ENCODE measurements at regions not wholly inside any gene's neighbourhood (a gene's known extent, or its start where the extent isn't known, plus 50 kb on each side); places are given as distances from the start of the nearest gene placed in this dataset.

DNA sequence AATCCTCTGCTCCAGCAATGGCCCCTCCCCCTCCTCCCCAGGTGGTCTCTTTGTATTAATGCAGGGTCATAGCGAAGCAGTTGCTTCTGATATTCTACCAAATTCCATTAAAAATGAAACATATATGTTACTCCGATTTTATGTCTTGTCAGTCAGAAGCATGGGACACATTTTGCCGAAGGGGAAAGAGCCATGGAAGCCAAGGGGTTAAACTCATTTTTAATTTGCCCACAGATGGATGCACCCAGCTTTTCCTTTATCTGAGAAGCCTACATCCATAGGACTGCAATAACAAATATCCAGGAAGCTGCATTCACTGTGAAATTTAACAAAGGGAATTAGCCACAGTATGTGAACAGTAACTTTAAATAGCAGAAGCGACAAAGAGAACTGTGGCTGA lies 688.2 kb downstream of the QKI start:
- H3K27ac ChIP-seq, result no peak overlapping the region
- TF ChIP-seq POLR2AphosphoS5 (IDR thresholded peaks at IDR 0.05; ENCODE audit: borderline replicate concordance, low read depth, low read length) (no peak), FOXP2 (optimal IDR thresholded peaks at IDR 0.05; ENCODE audit: control extremely low read depth, extremely low read length, insufficient read depth) (no peak), EZH2 (IDR thresholded peaks at IDR 0.05) (no peak)
- no peaks in the 10 kb centered on the region for H3K9me3 ChIP-seq (ENCODE audit: low read depth, low read length)
- H3K4me3 ChIP-seq, result 0 out of 2 replicates have a peak overlapping the region, but pooled peaks have one; percentile 7
- no peak for DNase-seq (ENCODE audit: low read depth, low spot score)
- H3K36me3 ChIP-seq (ENCODE audit: insufficient read depth, low read length), result no peaks in the 10 kb centered on the region
- H3K9ac ChIP-seq (ENCODE audit: insufficient read length), result no peak overlapping the region

DNA sequence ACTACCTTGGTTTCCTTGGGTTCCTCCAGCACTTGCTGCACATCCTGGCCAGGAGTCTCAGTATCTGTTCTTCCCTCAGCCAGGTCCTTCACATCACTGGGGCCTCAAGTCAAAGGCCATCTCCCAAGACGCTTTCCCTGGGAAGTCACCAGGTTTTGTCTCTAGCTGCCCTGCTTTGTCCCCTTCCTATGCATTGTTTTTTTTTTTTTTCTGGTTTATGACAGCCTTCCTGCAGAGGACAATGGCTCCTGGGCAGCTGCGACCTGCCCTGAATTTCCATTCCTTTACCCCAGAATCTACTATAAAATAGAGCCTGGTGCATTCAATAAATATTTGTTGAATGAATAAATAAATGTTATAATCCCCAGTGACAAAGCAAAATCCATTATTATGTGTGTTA lies 687.3 kb downstream of the QKI start:
- H3K36me3 ChIP-seq (ENCODE audit: insufficient read depth, low read length), result no peaks in the 10 kb centered on the region
- H3K4me3 ChIP-seq, result no peak overlapping the region
- H3K9ac ChIP-seq (ENCODE audit: insufficient read length), result no peak overlapping the region
- TF ChIP-seq EZH2 (IDR thresholded peaks at IDR 0.05) (no peak), POLR2AphosphoS5 (IDR thresholded peaks at IDR 0.05; ENCODE audit: borderline replicate concordance, low read depth, low read length) (no peak), FOXP2 (optimal IDR thresholded peaks at IDR 0.05; ENCODE audit: control extremely low read depth, extremely low read length, insufficient read depth) (no peak)
- no peak for DNase-seq (ENCODE audit: low read depth, low spot score)
- H3K27ac ChIP-seq, result no peak overlapping the region
- H3K9me3 ChIP-seq (ENCODE audit: low read depth, low read length), result no peaks in the 10 kb centered on the region

DNA sequence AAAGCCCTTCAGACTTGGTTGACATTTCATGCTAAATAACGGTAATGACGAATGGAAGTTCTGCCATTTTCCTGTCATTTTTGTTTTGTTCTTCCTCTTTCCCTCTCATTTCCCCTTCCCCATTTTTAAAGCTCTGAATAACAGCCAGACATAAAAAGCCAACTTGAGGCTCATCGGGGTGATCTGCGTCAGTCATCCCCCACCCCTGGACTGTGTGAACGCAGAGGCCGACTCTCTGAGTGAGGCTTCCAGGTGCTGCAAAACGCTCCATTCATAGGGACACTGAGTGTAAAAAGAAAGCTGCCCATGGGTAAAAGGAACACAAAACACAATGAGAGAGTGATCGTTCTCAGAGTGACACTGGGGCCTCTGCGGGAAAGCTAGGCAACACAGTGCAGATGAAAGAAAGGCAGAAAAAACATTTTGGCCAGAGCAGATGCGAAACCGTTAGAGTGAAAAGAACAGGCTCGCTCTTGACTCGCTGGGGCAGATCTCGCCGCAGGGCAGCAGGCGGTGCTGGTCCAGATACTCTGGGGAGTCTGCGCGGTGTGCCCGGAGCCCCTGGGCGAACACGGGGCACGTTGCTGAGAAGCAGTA lies 684.8 kb downstream of the QKI start:
- Histone ChIP-seq H3K9ac (ENCODE audit: insufficient read length) (no peak overlapping the region), H3K9me3 (ENCODE audit: low read depth, low read length) (no peaks in the 10 kb centered on the region), H3K4me3 (no peak overlapping the region), H3K27ac (no peak overlapping the region), H3K36me3 (ENCODE audit: insufficient read depth, low read length) (no peaks in the 10 kb centered on the region)
- TF ChIP-seq FOXP2 (optimal IDR thresholded peaks at IDR 0.05; ENCODE audit: control extremely low read depth, extremely low read length, insufficient read depth), result no peak
- no peak for TF ChIP-seq POLR2AphosphoS5 (IDR thresholded peaks at IDR 0.05; ENCODE audit: borderline replicate concordance, low read depth, low read length)
- TF ChIP-seq EZH2 (IDR thresholded peaks at IDR 0.05), result no peak
- no peak for DNase-seq (ENCODE audit: low read depth, low spot score)

DNA sequence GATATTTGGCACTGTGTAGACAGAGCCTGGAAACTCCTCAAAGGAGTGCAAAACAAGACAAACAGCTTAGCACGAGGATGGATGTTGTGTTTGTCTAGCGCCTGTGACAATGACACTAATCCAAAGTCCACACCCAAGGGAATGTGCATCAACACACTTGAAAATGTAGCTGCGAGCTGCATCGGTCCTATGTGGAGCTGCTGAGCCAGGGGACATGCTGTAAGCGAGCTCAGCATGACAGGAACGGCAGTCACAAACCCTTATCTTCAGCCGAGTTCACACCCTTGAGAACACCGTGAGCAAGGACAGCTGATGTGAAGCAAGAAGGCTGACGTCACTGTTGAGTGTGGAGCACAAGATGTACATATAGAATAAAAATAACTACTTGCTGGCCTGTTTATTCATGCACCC lies 684.3 kb downstream of the QKI start:
- Histone ChIP-seq H3K27ac (no peak overlapping the region), H3K9me3 (ENCODE audit: low read depth, low read length) (no peaks in the 10 kb centered on the region), H3K4me3 (no peak overlapping the region), H3K36me3 (ENCODE audit: insufficient read depth, low read length) (no peaks in the 10 kb centered on the region), H3K9ac (ENCODE audit: insufficient read length) (no peak overlapping the region)
- no peak for DNase-seq (ENCODE audit: low read depth, low spot score)
- no peak for TF ChIP-seq FOXP2 (optimal IDR thresholded peaks at IDR 0.05; ENCODE audit: control extremely low read depth, extremely low read length, insufficient read depth)
- no peak for TF ChIP-seq EZH2 (IDR thresholded peaks at IDR 0.05)
- no peak for TF ChIP-seq POLR2AphosphoS5 (IDR thresholded peaks at IDR 0.05; ENCODE audit: borderline replicate concordance, low read depth, low read length)

DNA sequence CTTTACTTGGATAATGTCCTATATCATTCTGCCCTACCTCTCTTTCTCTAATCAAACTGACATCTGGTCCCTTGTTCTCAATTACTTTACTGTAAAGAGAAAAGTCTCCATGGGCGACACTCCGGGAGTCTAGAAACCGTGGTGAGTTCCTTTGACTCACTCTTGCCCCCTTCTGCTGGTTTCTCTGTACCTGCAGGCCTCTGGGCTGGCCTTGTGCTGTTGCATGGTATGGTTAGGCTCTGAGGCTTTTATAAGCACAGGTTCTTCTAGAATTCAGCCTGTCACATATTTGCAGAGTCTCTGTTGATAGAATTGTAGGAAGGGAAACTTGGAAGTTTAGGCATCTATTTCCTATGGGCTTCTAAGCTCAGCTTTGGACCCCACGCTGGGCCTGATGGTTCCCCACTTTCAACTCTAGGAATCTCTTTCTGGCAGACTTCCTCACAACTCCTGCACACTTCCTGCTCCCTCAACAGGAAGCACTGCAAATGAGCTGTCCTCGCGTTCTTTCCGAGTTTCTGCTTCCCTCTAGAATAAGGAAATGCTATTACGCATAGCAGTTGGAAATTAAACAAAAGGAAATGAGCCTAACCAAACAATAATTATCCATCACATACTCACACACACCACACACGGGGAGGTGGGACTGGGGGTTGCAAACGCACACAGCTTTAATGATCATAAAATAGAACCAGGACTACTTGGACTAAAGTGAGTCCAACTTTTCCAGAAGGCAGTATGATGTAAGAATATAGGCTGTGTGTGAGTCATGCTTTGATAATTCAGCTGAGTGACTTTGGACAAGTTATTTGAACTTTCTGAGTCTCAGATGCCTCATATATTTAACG lies 683.3 kb downstream of the QKI start:
- Histone ChIP-seq H3K36me3 (ENCODE audit: insufficient read depth, low read length) (no peaks in the 10 kb centered on the region), H3K4me3 (peak overlapping the region; percentile 67), H3K27ac (peak overlapping the region; percentile 88), H3K9ac (ENCODE audit: insufficient read length) (peak overlapping the region; percentile 8), H3K9me3 (ENCODE audit: low read depth, low read length) (no peaks in the 10 kb centered on the region)
- TF ChIP-seq POLR2AphosphoS5 (IDR thresholded peaks at IDR 0.05; ENCODE audit: borderline replicate concordance, low read depth, low read length) (no peak), FOXP2 (optimal IDR thresholded peaks at IDR 0.05; ENCODE audit: control extremely low read depth, extremely low read length, insufficient read depth) (peak; percentile 6)
- DNase-seq (ENCODE audit: low read depth, low spot score), result peak; percentile 68

DNA sequence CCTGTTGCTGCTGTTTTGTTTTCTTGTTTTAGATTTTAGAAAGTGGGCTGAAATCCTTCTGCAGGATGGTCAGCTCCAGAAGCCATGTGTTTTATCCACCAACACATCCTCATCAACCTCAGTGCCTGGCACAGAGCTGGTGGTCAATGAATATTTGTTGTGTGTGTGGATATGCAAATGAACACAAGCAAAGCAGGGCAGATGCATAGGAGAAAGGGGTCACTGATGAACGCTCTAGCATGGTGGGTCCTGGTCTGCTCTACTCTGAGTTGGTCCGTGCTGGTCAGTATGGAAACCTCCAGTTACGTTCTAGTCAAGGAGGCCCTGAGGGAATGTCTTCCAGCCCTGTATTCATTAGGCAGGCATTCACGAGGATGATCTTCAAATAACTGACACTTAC lies 682.5 kb downstream of the QKI start:
- Histone ChIP-seq H3K4me3 (no peak overlapping the region), H3K9ac (ENCODE audit: insufficient read length) (no peak overlapping the region)
- no peak for TF ChIP-seq POLR2AphosphoS5 (IDR thresholded peaks at IDR 0.05; ENCODE audit: borderline replicate concordance, low read depth, low read length)
- no peak for TF ChIP-seq EZH2 (IDR thresholded peaks at IDR 0.05)
- TF ChIP-seq FOXP2 (optimal IDR thresholded peaks at IDR 0.05; ENCODE audit: control extremely low read depth, extremely low read length, insufficient read depth), result no peak

DNA sequence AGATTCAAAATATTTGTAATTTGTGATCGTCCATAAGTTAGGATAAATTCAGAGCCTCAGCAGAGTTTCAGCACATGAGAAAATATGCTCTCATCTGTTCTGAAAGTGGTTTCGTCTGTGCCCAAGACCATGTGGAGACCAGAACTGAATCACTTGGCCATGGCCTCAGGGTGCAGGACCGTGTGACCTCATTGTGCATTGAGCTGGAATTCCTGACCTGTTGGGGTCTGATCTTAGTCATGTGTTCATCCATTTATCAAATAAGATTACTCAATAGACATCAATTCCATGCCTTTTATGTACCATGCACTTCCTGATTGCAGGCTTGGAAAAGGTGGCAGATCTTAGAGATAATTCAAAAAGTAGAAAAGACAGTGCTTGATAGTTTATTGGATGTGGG lies 680.5 kb downstream of the QKI start:
- H3K9ac ChIP-seq (ENCODE audit: insufficient read length), result no peak overlapping the region
- H3K4me3 ChIP-seq, result no peak overlapping the region
- H3K36me3 ChIP-seq (ENCODE audit: insufficient read depth, low read length), result no peaks in the 10 kb centered on the region
- no peak overlapping the region for H3K27ac ChIP-seq
- DNase-seq (ENCODE audit: low read depth, low spot score), result no peak
- H3K9me3 ChIP-seq (ENCODE audit: low read depth, low read length), result no peaks in the 10 kb centered on the region
- no peak for TF ChIP-seq POLR2AphosphoS5 (IDR thresholded peaks at IDR 0.05; ENCODE audit: borderline replicate concordance, low read depth, low read length)
- TF ChIP-seq FOXP2 (optimal IDR thresholded peaks at IDR 0.05; ENCODE audit: control extremely low read depth, extremely low read length, insufficient read depth), result no peak
- TF ChIP-seq EZH2 (IDR thresholded peaks at IDR 0.05), result no peak

More for the DNA sequence above, 682.5 kb downstream of the QKI start:
- DNase-seq (ENCODE audit: low read depth, low spot score), result no peak
- Histone ChIP-seq H3K36me3 (ENCODE audit: insufficient read depth, low read length) (no peaks in the 10 kb centered on the region), H3K9me3 (ENCODE audit: low read depth, low read length) (no peaks in the 10 kb centered on the region), H3K27ac (no peak overlapping the region)

DNA sequence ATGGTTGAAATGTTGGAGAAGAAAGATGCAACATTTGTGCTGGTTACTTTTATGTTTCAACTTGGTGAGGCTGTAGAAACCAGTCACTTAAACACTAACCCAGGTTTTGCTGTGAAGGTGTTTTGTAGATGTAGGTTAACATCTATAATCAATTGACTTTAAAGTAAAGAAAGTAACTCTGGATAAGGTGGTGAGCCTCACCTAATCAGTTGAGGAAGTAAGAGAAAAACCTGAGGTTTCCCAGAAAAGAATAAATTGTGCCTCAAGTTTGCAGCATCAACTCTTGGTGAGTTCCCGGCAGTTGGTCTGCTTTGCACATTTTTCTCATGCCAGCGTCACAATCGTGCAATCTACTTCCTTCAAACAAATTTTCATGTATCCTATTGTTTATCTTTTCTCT lies 673.4 kb downstream of the QKI start:
- TF ChIP-seq POLR2AphosphoS5 (IDR thresholded peaks at IDR 0.05; ENCODE audit: borderline replicate concordance, low read depth, low read length) (no peak), EZH2 (IDR thresholded peaks at IDR 0.05) (no peak), FOXP2 (optimal IDR thresholded peaks at IDR 0.05; ENCODE audit: control extremely low read depth, extremely low read length, insufficient read depth) (no peak)
- H3K27ac ChIP-seq, result no peak overlapping the region

More for the DNA sequence above, 673.4 kb downstream of the QKI start:
- no peaks in the 10 kb centered on the region for H3K9me3 ChIP-seq (ENCODE audit: low read depth, low read length)
- H3K4me3 ChIP-seq, result no peak overlapping the region
- DNase-seq (ENCODE audit: low read depth, low spot score), result no peak
- no peak overlapping the region for H3K9ac ChIP-seq (ENCODE audit: insufficient read length)
- H3K36me3 ChIP-seq (ENCODE audit: insufficient read depth, low read length), result no peaks in the 10 kb centered on the region
